H9 (cell line): ENCODE measurements at regions not wholly inside any gene's neighbourhood (a gene's known extent, or its start where the extent isn't known, plus 50 kb on each side); places are given as distances from the start of the nearest gene placed in this dataset.

Source experiments
- DNase-seq: peaks from one replicate; pipeline ENCODE4 v3.0.0-alpha.2; 2017
- H2AFZ ChIP-seq: one replicate; pipeline ENCODE4 v1.6.1; 2013; ENCODE audit warnings: mild to moderate bottlenecking, low read length, control low read depth, moderate library complexity
- H2AK5ac ChIP-seq: 2 replicates; pipeline ENCODE4 v1.6.1; 2013; ENCODE audit warnings: low read length, control low read depth, mixed read lengths; ENCODE audit not compliant: insufficient read length
- H2BK120ac ChIP-seq: one replicate; pipeline ENCODE4 v1.6.1; 2013; ENCODE audit warnings: low read depth, mild to moderate bottlenecking, low read length, control low read depth, inconsistent platforms; ENCODE audit not compliant: poor library complexity, severe bottlenecking
- H2BK12ac ChIP-seq: 2 replicates; pipeline ENCODE4 v1.6.1; 2013; ENCODE audit warnings: low read length, control low read depth, mixed read lengths, low read depth; ENCODE audit not compliant: insufficient read length
- H2BK15ac ChIP-seq: 2 replicates; pipeline ENCODE4 v1.6.1; 2013; ENCODE audit warnings: low read depth, low read length, control low read depth
- H2BK20ac ChIP-seq: one replicate; pipeline ENCODE4 v1.6.1; 2013; ENCODE audit warnings: low read depth, mild to moderate bottlenecking, low read length, control low read depth, inconsistent platforms; ENCODE audit not compliant: poor library complexity, severe bottlenecking
- H2BK5ac ChIP-seq: 2 replicates; pipeline ENCODE4 v1.6.1; 2013; ENCODE audit warnings: low read length, control low read depth, mixed read lengths; ENCODE audit not compliant: insufficient read length
- H3K14ac ChIP-seq: 2 replicates; pipeline ENCODE4 v1.6.1; 2013; ENCODE audit warnings: low read length, control low read depth; ENCODE audit not compliant: insufficient read depth
- H3K18ac ChIP-seq: 2 replicates; pipeline ENCODE4 v1.6.1; 2013; ENCODE audit warnings: low read depth, mild to moderate bottlenecking, mixed read lengths, low read length, control low read depth; ENCODE audit not compliant: insufficient read length
- H3K23ac ChIP-seq: 2 replicates; pipeline ENCODE4 v1.6.1; 2013; ENCODE audit warnings: low read length, control low read depth, mixed read lengths, low read depth; ENCODE audit not compliant: insufficient read length
- H3K23me2 ChIP-seq: 2 replicates; pipeline ENCODE4 v1.6.1; 2013; ENCODE audit warnings: low read depth, mild to moderate bottlenecking, mixed read lengths, low read length, control low read depth; ENCODE audit not compliant: insufficient read length, poor library complexity, severe bottlenecking
- H3K27ac ChIP-seq: 2 replicates; pipeline ENCODE4 v1.5.1; 2013; ENCODE audit warnings: low read length, control low read depth, mixed read lengths, low read depth; ENCODE audit not compliant: insufficient read length
- H3K27me3 ChIP-seq: 2 replicates; pipeline ENCODE4 v1.6.1; 2013; ENCODE audit warnings: low read length, control low read depth, inconsistent platforms; ENCODE audit not compliant: insufficient read depth
- H3K4ac ChIP-seq: 2 replicates; pipeline ENCODE4 v1.6.1; 2013; ENCODE audit warnings: low read depth, mild to moderate bottlenecking, control low read depth, inconsistent platforms, low read length, moderate library complexity
- H3K4me1 ChIP-seq: 2 replicates; pipeline ENCODE4 v1.6.1; 2013; ENCODE audit warnings: low read length, control low read depth, inconsistent platforms; ENCODE audit not compliant: insufficient read depth
- H3K4me2 ChIP-seq: 2 replicates; pipeline ENCODE4 v1.6.1; 2013; ENCODE audit warnings: low read length, control low read depth, mixed read lengths; ENCODE audit not compliant: insufficient read length, insufficient read depth
- H3K56ac ChIP-seq: 2 replicates; pipeline ENCODE4 v1.6.1; 2013; ENCODE audit warnings: low read depth, mild to moderate bottlenecking, mixed read lengths, low read length, control low read depth; ENCODE audit not compliant: insufficient read length
- H3K79me1 ChIP-seq: 2 replicates; pipeline ENCODE4 v1.6.1; 2013; ENCODE audit warnings: low read depth, mild to moderate bottlenecking, moderate library complexity, low read length, control low read depth, inconsistent platforms; ENCODE audit not compliant: insufficient read depth, poor library complexity, severe bottlenecking
- H3K79me2 ChIP-seq: 2 replicates; pipeline ENCODE4 v1.6.1; 2013; ENCODE audit warnings: low read length, control low read depth, inconsistent platforms; ENCODE audit not compliant: insufficient read depth
- H3K9ac ChIP-seq: 2 replicates; pipeline ENCODE4 v1.6.1; 2013; ENCODE audit warnings: low read length, control low read depth, mixed read lengths; ENCODE audit not compliant: insufficient read length; ENCODE audit errors: extremely low read depth
- H3K9me3 ChIP-seq: one replicate; pipeline ENCODE4 v1.6.1; 2013; ENCODE audit warnings: low read depth, low read length, inconsistent platforms; ENCODE audit not compliant: control insufficient read depth
- H3T11ph ChIP-seq: one replicate; pipeline ENCODE4 v1.6.1; 2013; ENCODE audit warnings: mild to moderate bottlenecking, low read length, control low read depth, inconsistent platforms
- H4K20me1 ChIP-seq: one replicate; pipeline ENCODE4 v1.6.1; 2013; ENCODE audit not compliant: control insufficient read depth, insufficient read length, insufficient read depth
- H4K5ac ChIP-seq: 2 replicates; pipeline ENCODE4 v1.6.1; 2013; ENCODE audit warnings: low read depth, mild to moderate bottlenecking, mixed read lengths, low read length, control low read depth; ENCODE audit not compliant: insufficient read length
- H4K8ac ChIP-seq: replicated peaks from 2 replicates; pipeline ENCODE4 v1.6.1; 2013; ENCODE audit warnings: low read length, control low read depth, mixed read lengths, low read depth; ENCODE audit not compliant: insufficient read length
- H4K91ac ChIP-seq: 2 replicates; pipeline ENCODE4 v1.6.1; 2013; ENCODE audit warnings: low read depth, mild to moderate bottlenecking, moderate library complexity, mixed read lengths, low read length, control low read depth; ENCODE audit not compliant: insufficient read length
- H3K27ac Mint-ChIP-seq, 3 experiments: 2 replicates in 2 of 3; 3 replicates in 1 of 3; pipeline ENCODE4 v1.8.0; 2020 to 2021; ENCODE audit warnings: mixed read lengths in 3 of 3, mild to moderate bottlenecking in 1 of 3, moderate library complexity in 1 of 3
- H3K27me3 Mint-ChIP-seq: 2 replicates; pipeline ENCODE4 v1.8.0; 2021; ENCODE audit warnings: low read depth, mild to moderate bottlenecking, moderate library complexity, mixed read lengths
- H3K36me3 Mint-ChIP-seq, 3 experiments: 2 replicates in 2 of 3; 3 replicates in 1 of 3; pipeline ENCODE4 v1.8.0; 2020 to 2021; ENCODE audit warnings: low read depth in 3 of 3, mixed read lengths in 3 of 3; ENCODE audit not compliant: insufficient read depth in 1 of 3
- H3K4me1 Mint-ChIP-seq, 2 experiments: 2 replicates each; pipeline ENCODE4 v1.8.0; 2020; ENCODE audit warnings: mixed read lengths in 2 of 2
- H3K4me3 Mint-ChIP-seq, 2 experiments: 2 replicates in 1 of 2; 3 replicates in 1 of 2; pipeline ENCODE4 v1.8.0; 2020 to 2021; ENCODE audit warnings: mild to moderate bottlenecking in 2 of 2, mixed read lengths in 2 of 2, moderate library complexity in 1 of 2
- H3K9me3 Mint-ChIP-seq, 2 experiments: 2 replicates in 1 of 2; 3 replicates in 1 of 2; pipeline ENCODE4 v1.8.0; 2020; ENCODE audit warnings: mild to moderate bottlenecking in 2 of 2, mixed read lengths in 2 of 2, moderate library complexity in 1 of 2
- CTCF ChIP-seq: fragments of 200-600 bp; sonication (generic); conservative IDR thresholded peaks from 3 replicates; pipeline ENCODE4 v1.8.0; 2021; ENCODE audit warnings: antibody characterized with exemption, mild to moderate bottlenecking

DNA sequence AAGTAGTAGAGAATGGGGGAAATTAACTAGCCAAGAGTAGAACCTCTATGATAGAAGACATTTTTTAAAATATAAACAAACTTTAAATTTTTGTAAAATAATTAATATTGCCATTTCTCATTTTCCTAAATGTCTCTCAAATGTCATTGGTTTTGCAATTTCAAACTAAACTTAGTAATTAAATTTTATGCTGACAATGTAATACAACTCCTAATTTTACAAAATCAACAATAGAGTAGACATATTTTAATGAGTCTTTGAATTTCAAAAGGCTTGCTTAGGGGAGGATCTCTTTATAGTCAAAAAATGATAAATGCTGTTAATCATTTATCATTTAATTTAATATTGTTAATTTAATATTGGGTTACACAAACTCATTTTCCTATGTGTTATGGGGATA, 81.8 kb downstream of the ZWINT start:
- Histone ChIP-seq H3K9ac (no peak overlapping the region), H2BK15ac (no peak overlapping the region), H3K23ac (no peak overlapping the region), H3K4ac (no peak overlapping the region), H4K8ac (no peak overlapping the region), H2BK20ac (no peak overlapping the region), H2BK5ac (no peak overlapping the region), H2AK5ac (no peak overlapping the region), H3K14ac (no peak overlapping the region), H3T11ph (no peak overlapping the region), H3K23me2 (no peaks in the 10 kb centered on the region), H2BK12ac (no peak overlapping the region), H3K4me2 (no peak overlapping the region), H4K20me1 (no peaks in the 10 kb centered on the region), H3K56ac (no peak overlapping the region), H3K79me1 (no peaks in the 10 kb centered on the region), H3K18ac (no peak overlapping the region), H2BK120ac (no peak overlapping the region), H3K27me3 (no peaks in the 10 kb centered on the region), H3K27ac (no peak overlapping the region), H3K79me2 (no peaks in the 10 kb centered on the region), H3K4me1 (no peaks in the 10 kb centered on the region), H4K5ac (no peak overlapping the region), H4K91ac (no peak overlapping the region), H3K9me3 (no peaks in the 10 kb centered on the region), H2AFZ (no peak overlapping the region)
- Mint-ChIP-seq H3K27ac (no peak overlapping the region), H3K27me3 (peaks cover 1% of the 10 kb centered on the region; the same call in 1 of the 2 replicates), H3K9me3 (peaks cover 0 to 1% of the 10 kb centered on the region in 2 experiments; a peak in 1 of 5 replicates), H3K36me3 (no peaks in the 10 kb centered on the region), H3K4me3 (no peak overlapping the region), H3K4me1 (no peaks in the 10 kb centered on the region)
- TF ChIP-seq CTCF: no peak
- no peak for DNase-seq
